Fibroblast of peridontal ligament (primary cell): ENCODE measurements at regions not wholly inside any gene's neighbourhood (a gene's known extent, or its start where the extent isn't known, plus 50 kb on each side); places are given as distances from the start of the nearest gene placed in this dataset.

ENCODE experiments used
- DNase-seq: peaks from one replicate; pipeline ENCODE4 v3.0.0-alpha.2; 2010; ENCODE audit errors: extremely low read depth

- DNase-seq: no peak
Observed at GRCh38 chr4:157973297-157973696, 199.5 kb downstream of the GASK1B start.

- no peak for DNase-seq
Observed at GRCh38 chr4:157964463-157964862, 208.4 kb downstream of the GASK1B start.

GRCh38 chr4:157961229-157961990, 211.4 kb downstream of the GASK1B start:
- DNase-seq: no peak

- peak; percentile 10 for DNase-seq
Observed at GRCh38 chr4:157957905-157958304, 214.9 kb downstream of the GASK1B start.

- no peak for DNase-seq
Observed at GRCh38 chr4:157942017-157942416, 230.8 kb downstream of the GASK1B start.

GRCh38 chr4:157934151-157934550, 238.7 kb downstream of the GASK1B start:
- DNase-seq: no peak

GRCh38 chr4:157932936-157933335, 239.9 kb downstream of the GASK1B start:
- DNase-seq: no peak

- no peak for DNase-seq
Observed at GRCh38 chr4:157929486-157929885, 243.3 kb downstream of the GASK1B start.

GRCh38 chr4:157918036-157918832, 254.6 kb downstream of the GASK1B start:
- DNase-seq: no peak

- DNase-seq: no peak
Observed at GRCh38 chr4:157912212-157912611, 260.6 kb downstream of the GASK1B start.

- no peak for DNase-seq
Observed at GRCh38 chr4:157911662-157912061, 261.2 kb downstream of the GASK1B start.

- DNase-seq: no peak
Observed at GRCh38 chr4:157908691-157909090, 264.1 kb downstream of the GASK1B start.

GRCh38 chr4:157908031-157908430, 264.8 kb downstream of the GASK1B start:
- no peak for DNase-seq

- DNase-seq: no peak
Observed at GRCh38 chr4:157907226-157907946, 265.4 kb downstream of the GASK1B start.

- peak; percentile 23 for DNase-seq
Observed at GRCh38 chr4:157898836-157899605, 273.8 kb downstream of the GASK1B start.

- no peak for DNase-seq
Observed at GRCh38 chr4:157897855-157898370, 274.9 kb downstream of the GASK1B start.

- DNase-seq: no peak
Observed at GRCh38 chr4:157896726-157897125, 276.1 kb downstream of the GASK1B start.

GRCh38 chr4:157895205-157895604, 277.6 kb downstream of the GASK1B start:
- DNase-seq: no peak

- DNase-seq: no peak
Observed at GRCh38 chr4:157889788-157890187, 283.0 kb downstream of the GASK1B start.

GRCh38 chr4:157888281-157888680, 284.5 kb downstream of the GASK1B start:
- DNase-seq: no peak

GRCh38 chr4:157887316-157887715, 285.5 kb downstream of the GASK1B start:
- DNase-seq: no peak
